ENCODE measurements at regions not wholly inside any gene's neighbourhood (a gene's known extent, or its start where the extent isn't known, plus 50 kb on each side); places are given as distances from the start of the nearest gene placed in this dataset.

DNA sequence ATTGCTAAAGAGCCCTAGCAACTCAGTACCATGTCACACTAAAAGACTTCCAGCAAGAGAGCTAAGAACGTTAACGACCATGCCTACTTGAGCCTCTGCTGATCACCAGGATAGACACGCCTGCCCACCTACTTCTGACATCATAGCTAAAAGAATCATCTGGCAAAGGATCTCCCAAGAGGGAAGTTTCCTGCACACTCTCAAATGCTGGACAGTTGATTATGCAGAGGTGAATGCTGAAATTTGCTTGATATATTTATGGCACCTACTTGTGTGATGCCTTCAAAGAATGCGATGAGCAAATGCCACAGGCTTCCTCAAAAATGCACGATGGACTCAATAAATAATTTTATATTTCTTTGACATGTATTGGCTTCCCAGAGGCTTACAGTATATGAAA, 113.6 kb downstream of the GALC start:
- H3K4me3 ChIP-seq (ENCODE audit: low read depth, low read length) = no peak overlapping the region
- ChIA-PET CTCF (interaction anchor here (2.0 kb wide), 1 partner anchor 18 kb away, joined by 12 read pairs; no protein-coding TSS in a partner anchor), POLR2A (no interaction called here)
- DNase-seq (ENCODE audit: low read depth, low spot score) = no peak
- TF ChIP-seq, protein P1, sequence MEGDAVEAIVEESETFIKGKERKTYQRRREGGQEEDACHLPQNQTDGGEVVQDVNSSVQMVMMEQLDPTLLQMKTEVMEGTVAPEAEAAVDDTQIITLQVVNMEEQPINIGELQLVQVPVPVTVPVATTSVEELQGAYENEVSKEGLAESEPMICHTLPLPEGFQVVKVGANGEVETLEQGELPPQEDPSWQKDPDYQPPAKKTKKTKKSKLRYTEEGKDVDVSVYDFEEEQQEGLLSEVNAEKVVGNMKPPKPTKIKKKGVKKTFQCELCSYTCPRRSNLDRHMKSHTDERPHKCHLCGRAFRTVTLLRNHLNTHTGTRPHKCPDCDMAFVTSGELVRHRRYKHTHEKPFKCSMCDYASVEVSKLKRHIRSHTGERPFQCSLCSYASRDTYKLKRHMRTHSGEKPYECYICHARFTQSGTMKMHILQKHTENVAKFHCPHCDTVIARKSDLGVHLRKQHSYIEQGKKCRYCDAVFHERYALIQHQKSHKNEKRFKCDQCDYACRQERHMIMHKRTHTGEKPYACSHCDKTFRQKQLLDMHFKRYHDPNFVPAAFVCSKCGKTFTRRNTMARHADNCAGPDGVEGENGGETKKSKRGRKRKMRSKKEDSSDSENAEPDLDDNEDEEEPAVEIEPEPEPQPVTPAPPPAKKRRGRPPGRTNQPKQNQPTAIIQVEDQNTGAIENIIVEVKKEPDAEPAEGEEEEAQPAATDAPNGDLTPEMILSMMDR (IDR thresholded peaks at IDR 0.05; ENCODE audit: insufficient read depth, low read length, missing control alignments) = no peak

DNA sequence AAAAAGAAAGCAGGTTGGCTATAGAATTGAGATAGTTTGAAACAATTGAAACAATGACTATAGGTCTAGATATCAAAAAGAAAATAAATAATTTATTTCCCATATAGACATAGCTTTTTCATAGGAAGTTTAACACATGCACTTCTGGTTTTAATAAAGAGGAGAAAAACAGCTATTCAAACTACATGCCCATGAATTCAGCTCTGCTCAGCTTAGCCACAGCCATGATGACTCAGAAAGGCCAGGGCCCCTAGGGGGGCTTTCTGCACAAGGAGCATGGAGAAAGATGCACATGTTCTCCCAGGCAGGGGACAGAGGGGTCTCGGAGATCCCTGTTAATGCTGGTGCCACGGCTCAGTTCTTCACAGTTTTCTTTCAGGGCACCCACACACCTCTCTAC, 114.0 kb downstream of the GALC start:
- no peak for DNase-seq (ENCODE audit: low read depth, low spot score)
- ChIA-PET CTCF (no interaction called here), POLR2A (no interaction called here)
- TF ChIP-seq, protein P1 (IDR thresholded peaks at IDR 0.05; ENCODE audit: insufficient read depth, low read length, missing control alignments) = no peak
- no peak overlapping the region for H3K4me3 ChIP-seq (ENCODE audit: low read depth, low read length)

DNA sequence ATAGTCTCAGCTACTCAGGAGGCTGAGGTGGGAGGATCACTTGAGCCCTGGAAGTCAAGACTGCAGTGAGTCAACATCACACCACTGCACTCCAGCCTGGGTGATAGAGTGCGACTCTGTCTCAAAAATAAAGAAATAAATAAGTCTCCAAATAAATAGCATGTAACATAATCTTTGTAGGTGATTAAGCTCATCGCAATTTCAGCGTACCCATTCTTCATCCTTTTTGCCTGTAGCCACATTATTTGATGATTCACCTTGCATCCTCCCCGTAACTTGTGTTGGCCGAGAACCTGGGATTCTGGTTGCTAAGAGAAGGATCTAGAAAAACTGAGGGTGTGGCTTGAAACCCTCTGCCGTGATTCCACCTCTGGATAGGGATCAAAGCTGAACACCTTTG, 115.1 kb downstream of the GALC start:
- ChIA-PET POLR2A (interaction anchor here (0.7 kb wide), 1 partner anchor 421 kb away, joined by 3 read pairs; no protein-coding TSS in a partner anchor), CTCF (interaction anchor here (0.6 to 1.7 kb wide), 3 partner anchors 18 to 136 kb away, joined by 3 to 4 read pairs (median 3); no protein-coding TSS in a partner anchor)
- no peak for DNase-seq (ENCODE audit: low read depth, low spot score)
- no peak overlapping the region for H3K4me3 ChIP-seq (ENCODE audit: low read depth, low read length)
- TF ChIP-seq, protein P1 (IDR thresholded peaks at IDR 0.05; ENCODE audit: insufficient read depth, low read length, missing control alignments) = no peak

DNA sequence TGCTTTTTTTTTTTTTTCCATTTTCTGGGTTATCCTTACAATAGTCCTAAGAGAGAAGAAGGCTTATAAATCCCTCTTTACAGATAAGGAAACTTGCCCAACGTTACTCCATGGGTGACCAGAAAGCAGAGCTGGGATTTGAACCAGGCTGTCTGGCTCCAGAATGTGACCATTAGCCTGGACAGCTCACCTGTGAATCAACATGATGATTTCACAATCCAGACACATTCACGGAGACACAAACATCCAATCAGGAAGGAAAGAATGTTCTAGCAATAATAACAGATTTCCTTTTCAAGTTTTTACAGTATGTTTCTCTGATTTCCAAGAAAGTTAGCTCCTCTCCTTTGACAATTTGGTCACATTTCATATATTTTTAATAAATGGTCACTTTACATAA, 118.3 kb downstream of the GALC start:
- no peak overlapping the region for H3K4me3 ChIP-seq (ENCODE audit: low read depth, low read length)
- POLR2A ChIA-PET = no interaction called here
- TF ChIP-seq, protein P1 (IDR thresholded peaks at IDR 0.05; ENCODE audit: insufficient read depth, low read length, missing control alignments) = no peak
- CTCF ChIA-PET = interaction anchor here (3.0 kb wide), 1 partner anchor 21 kb away, joined by 7 read pairs; no protein-coding TSS in a partner anchor
- no peak for DNase-seq (ENCODE audit: low read depth, low spot score)

DNA sequence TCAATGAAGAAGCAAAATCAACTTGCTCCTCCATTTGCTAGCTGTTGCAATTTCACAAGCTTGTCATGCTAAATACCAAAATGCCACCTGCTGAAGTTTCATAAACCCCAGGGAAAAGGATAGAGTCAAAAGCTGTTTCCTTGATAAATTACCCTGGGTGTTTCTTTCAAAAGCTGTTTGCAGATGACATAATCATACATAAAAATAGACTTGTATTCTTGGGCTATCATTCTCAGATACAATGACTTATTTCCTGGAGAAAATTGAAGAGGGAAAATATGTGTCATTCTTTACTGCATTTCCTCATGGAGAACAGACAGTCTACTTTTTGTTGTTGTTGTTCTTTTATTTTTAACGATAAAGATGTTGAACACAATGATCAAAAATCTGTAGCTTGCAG, 119.2 kb downstream of the GALC start:
- ChIA-PET POLR2A (no interaction called here), CTCF (interaction anchor here (1.7 to 3.0 kb wide), 2 partner anchors 22 to 69 kb away, joined by 6 to 7 read pairs; no protein-coding TSS in a partner anchor)
- TF ChIP-seq, protein P1 (IDR thresholded peaks at IDR 0.05; ENCODE audit: insufficient read depth, low read length, missing control alignments) = no peak
- no peak for DNase-seq (ENCODE audit: low read depth, low spot score)
- H3K4me3 ChIP-seq (ENCODE audit: low read depth, low read length) = no peak overlapping the region

DNA sequence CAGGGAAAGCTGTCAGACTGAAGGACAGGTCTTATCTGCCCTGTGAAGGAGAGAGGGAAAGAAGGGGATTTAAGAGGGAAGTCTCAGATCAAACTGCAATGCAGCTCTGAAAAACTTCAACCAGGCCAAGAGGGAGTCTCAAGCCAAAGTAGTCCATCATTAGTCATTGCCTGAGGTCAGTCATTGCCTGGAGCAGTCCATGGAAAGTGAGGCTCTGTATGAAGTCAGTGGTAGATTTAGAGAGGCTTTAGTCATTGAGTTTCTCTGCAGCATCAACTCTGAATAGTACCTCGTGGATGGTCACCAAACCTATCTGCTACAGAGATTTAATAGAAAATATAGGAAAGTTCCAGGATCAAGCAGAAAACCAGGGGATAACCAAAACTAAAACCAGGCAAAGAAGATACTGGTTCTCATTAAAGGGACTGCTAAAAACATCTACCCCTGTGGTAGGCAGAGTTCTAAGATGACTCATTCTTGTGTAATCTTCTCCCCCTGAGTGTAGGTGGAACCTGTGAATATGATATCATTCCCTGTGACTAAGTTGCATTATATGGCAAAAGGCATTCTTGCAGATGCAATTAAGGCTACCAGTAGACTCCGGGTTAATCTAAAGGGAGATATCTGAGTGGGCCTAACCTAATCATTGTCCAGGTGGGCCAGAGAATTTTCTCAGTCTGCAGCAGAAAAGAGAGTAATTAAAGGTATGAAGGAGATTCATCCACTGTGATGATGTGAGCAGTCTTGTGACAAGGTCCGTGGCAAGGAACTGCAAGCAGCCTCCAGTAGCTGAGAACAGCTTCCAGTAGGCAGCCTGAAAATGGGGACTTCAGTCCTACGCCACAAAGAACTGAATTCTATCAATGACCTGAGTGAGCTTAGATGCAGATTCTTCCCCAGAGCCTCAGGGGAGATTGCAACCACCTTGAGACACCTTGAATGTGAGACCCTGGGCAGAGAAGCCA, 123.1 kb downstream of the GALC start:
- POLR2A ChIA-PET = no interaction called here
- CTCF ChIA-PET = no interaction called here
- peak; percentile 52 for DNase-seq (ENCODE audit: low read depth, low spot score)
- H3K4me3 ChIP-seq (ENCODE audit: low read depth, low read length) = no peak overlapping the region
- TF ChIP-seq, protein P1 (IDR thresholded peaks at IDR 0.05; ENCODE audit: insufficient read depth, low read length, missing control alignments) = no peak

Data from AG04449 (cell line).